ENCODE measurements at regions not wholly inside any gene's neighbourhood (a gene's known extent, or its start where the extent isn't known, plus 50 kb on each side); places are given as distances from the start of the nearest gene placed in this dataset.
"Not testable (repeated sequence)": the region's sequence is repeated elsewhere in the genome, so short reads cannot be mapped to it uniquely, and the experiment has no call there.

DNA sequence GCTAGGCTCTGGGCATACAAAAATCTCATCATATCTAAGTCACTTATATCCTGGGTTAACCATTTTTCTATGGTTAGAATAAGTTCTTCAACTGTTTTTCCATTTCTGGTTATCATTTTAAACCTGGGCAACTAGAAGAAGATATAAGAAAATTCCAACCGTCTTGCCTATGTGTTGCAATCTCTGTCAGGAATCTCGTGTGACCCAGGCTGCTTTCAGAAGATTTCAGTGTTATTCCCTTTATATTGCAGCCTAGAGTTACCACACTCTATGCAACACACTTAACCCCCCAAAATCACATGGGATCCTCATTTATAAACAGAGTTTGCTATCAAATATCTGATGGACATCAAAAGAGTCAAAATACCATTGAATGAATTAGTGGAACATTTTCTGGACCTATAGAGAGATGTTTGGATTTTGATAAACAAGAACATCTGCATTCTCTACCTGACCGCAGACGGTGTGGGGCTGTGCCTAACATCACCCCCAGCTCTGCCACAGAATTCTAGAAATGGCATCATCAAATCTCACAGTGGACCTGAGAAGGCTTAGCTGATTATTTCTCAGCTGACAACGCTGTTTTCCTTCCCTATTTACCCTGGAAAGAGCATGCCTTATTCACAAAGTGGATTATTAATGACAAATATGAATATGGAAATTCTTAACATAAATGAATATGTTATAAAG, 515.7 kb downstream of the NTRK3 start:
- CTCF ChIA-PET, result no interaction called here
- no TSS peak for BruUV-seq (replicated peaks)
- H3K27ac ChIP-seq (ENCODE audit: low read depth, low read length, poor library complexity, severe bottlenecking), result no peak overlapping the region

DNA sequence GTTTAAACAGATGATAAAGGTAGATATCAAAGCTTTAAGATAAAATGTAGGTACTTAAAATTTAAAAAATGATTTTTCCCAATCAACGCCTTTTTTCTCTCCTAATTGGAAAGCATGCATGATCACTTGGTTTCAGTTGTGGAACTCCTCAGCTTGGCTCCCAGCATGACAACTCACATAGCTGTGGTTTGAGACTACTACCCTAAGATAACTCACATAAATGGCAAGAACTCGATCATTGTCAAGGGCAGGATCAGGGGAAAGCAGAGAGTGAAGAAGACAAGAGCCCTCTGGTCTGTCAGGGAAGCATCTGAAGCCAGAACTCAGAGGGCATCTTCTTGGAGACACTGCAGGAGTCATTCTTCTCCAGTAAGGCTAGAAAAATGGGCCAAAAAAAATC, 516.7 kb downstream of the NTRK3 start:
- Histone ChIP-seq H3K27ac (ENCODE audit: low read depth, low read length, poor library complexity, severe bottlenecking) (no peak overlapping the region), H3K36me3 (ENCODE audit: insufficient read depth, low read length, poor library complexity, severe bottlenecking) (no peaks in the 10 kb centered on the region), H3K4me3 (ENCODE audit: low read depth, low read length, poor library complexity, severe bottlenecking) (no peak overlapping the region), H3K4me1 (ENCODE audit: insufficient read depth, low read length, poor library complexity, severe bottlenecking) (no peaks in the 10 kb centered on the region), H3K9me3 (ENCODE audit: low read depth, low read length, poor library complexity, severe bottlenecking) (no peaks in the 10 kb centered on the region), H3K27me3 (replicated peaks; ENCODE audit: insufficient read depth, low read depth, low read length, poor library complexity) (no peaks in the 10 kb centered on the region)
- POLR2A ChIA-PET (ENCODE audit: low non-redundant PET), result no interaction called here
- CTCF ChIA-PET, result no interaction called here
- no TSS peak for BruUV-seq (replicated peaks)
- intact Hi-C loops (cut with micrococcal nuclease; ENCODE audit: unreplicated experiment), result no loop called here
- no peak for DNase-seq (ENCODE audit: low spot score)
- TF ChIP-seq EZH2 (IDR thresholded peaks at IDR 0.05; ENCODE audit: borderline replicate concordance, low read depth, low read length, poor library complexity, severe bottlenecking), result no peak

More for the DNA sequence above, 515.7 kb downstream of the NTRK3 start:
- intact Hi-C loops (cut with micrococcal nuclease; ENCODE audit: unreplicated experiment), result no loop called here
- TF ChIP-seq, protein P1, sequence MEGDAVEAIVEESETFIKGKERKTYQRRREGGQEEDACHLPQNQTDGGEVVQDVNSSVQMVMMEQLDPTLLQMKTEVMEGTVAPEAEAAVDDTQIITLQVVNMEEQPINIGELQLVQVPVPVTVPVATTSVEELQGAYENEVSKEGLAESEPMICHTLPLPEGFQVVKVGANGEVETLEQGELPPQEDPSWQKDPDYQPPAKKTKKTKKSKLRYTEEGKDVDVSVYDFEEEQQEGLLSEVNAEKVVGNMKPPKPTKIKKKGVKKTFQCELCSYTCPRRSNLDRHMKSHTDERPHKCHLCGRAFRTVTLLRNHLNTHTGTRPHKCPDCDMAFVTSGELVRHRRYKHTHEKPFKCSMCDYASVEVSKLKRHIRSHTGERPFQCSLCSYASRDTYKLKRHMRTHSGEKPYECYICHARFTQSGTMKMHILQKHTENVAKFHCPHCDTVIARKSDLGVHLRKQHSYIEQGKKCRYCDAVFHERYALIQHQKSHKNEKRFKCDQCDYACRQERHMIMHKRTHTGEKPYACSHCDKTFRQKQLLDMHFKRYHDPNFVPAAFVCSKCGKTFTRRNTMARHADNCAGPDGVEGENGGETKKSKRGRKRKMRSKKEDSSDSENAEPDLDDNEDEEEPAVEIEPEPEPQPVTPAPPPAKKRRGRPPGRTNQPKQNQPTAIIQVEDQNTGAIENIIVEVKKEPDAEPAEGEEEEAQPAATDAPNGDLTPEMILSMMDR (conservative IDR thresholded peaks at IDR 0.05; ENCODE audit: low read depth, low read length), result no peak
- no peak for TF ChIP-seq EZH2 (IDR thresholded peaks at IDR 0.05; ENCODE audit: borderline replicate concordance, low read depth, low read length, poor library complexity, severe bottlenecking)
- H3K27me3 ChIP-seq (replicated peaks; ENCODE audit: insufficient read depth, low read depth, low read length, poor library complexity), result no peaks in the 10 kb centered on the region
- no peaks in the 10 kb centered on the region for H3K36me3 ChIP-seq (ENCODE audit: insufficient read depth, low read length, poor library complexity, severe bottlenecking)
- DNase-seq (ENCODE audit: low spot score), result no peak
- no peak overlapping the region for H3K4me3 ChIP-seq (ENCODE audit: low read depth, low read length, poor library complexity, severe bottlenecking)
- no peaks in the 10 kb centered on the region for H3K9me3 ChIP-seq (ENCODE audit: low read depth, low read length, poor library complexity, severe bottlenecking)
- no peaks in the 10 kb centered on the region for H3K4me1 ChIP-seq (ENCODE audit: insufficient read depth, low read length, poor library complexity, severe bottlenecking)
- POLR2A ChIA-PET (ENCODE audit: low non-redundant PET), result no interaction called here

DNA sequence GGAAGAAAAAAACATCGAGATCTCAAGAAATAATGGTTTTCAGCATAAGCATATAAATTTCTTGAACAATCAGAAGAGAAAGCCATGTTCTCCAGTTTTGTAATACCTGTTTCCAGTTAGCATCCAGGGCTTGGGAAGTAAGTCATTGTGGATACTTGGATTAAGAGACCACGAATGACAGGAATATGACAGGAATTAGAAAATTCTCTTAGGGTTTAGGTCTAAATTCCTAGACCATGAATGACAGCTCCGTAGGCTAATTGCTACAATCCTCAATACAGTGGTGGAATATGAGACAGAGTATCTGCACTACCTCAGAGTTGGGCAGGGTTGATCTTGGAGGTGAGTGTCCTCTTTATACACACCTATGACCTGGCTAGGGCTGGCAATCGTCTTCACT, 517.5 kb downstream of the NTRK3 start:
- ChIA-PET POLR2A (ENCODE audit: low non-redundant PET) (no interaction called here), CTCF (no interaction called here)
- intact Hi-C loops (cut with micrococcal nuclease; ENCODE audit: unreplicated experiment), result no loop called here
- H3K4me1 ChIP-seq (ENCODE audit: insufficient read depth, low read length, poor library complexity, severe bottlenecking), result no peaks in the 10 kb centered on the region
- H3K9me3 ChIP-seq (ENCODE audit: low read depth, low read length, poor library complexity, severe bottlenecking), result no peaks in the 10 kb centered on the region
- H3K4me3 ChIP-seq (ENCODE audit: low read depth, low read length, poor library complexity, severe bottlenecking), result no peak overlapping the region
- BruUV-seq (replicated peaks), result no TSS peak
- H3K27ac ChIP-seq (ENCODE audit: low read depth, low read length, poor library complexity, severe bottlenecking), result no peak overlapping the region
- DNase-seq (ENCODE audit: low spot score), result no peak
- TF ChIP-seq, protein P1 (conservative IDR thresholded peaks at IDR 0.05; ENCODE audit: low read depth, low read length), result no peak
- no peak for TF ChIP-seq EZH2 (IDR thresholded peaks at IDR 0.05; ENCODE audit: borderline replicate concordance, low read depth, low read length, poor library complexity, severe bottlenecking)
- no peaks in the 10 kb centered on the region for H3K27me3 ChIP-seq (replicated peaks; ENCODE audit: insufficient read depth, low read depth, low read length, poor library complexity)
- H3K36me3 ChIP-seq (ENCODE audit: insufficient read depth, low read length, poor library complexity, severe bottlenecking), result no peaks in the 10 kb centered on the region

DNA sequence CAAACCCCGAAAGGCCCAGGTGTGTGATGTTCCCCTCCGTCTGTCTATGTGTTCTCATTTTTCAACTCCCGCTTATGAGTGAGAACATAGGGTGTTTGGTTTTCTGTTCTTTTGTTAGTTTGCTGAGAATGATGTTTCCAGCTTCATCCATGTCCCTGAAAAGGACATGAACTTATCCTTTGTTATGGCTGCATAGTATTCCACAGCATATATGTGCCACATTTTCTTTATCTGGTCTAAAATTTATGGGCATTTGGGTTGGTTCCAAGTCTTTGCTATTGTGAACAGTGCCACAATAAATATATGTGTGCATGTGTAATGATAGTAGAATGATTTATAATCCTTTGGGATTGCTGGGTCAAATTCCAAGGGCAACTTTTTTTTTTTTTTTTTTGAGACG, 519.1 kb downstream of the NTRK3 start:
- intact Hi-C loops (cut with micrococcal nuclease; ENCODE audit: unreplicated experiment); H3K36me3 ChIP-seq (ENCODE audit: insufficient read depth, low read length, poor library complexity, severe bottlenecking); H3K27me3 ChIP-seq (replicated peaks; ENCODE audit: insufficient read depth, low read depth, low read length, poor library complexity); H3K4me1 ChIP-seq (ENCODE audit: insufficient read depth, low read length, poor library complexity, severe bottlenecking); DNase-seq (ENCODE audit: low spot score); POLR2A ChIA-PET (ENCODE audit: low non-redundant PET); H3K9me3 ChIP-seq (ENCODE audit: low read depth, low read length, poor library complexity, severe bottlenecking); CTCF ChIA-PET; BruUV-seq (replicated peaks); H3K27ac ChIP-seq (ENCODE audit: low read depth, low read length, poor library complexity, severe bottlenecking); H3K4me3 ChIP-seq (ENCODE audit: low read depth, low read length, poor library complexity, severe bottlenecking): not testable (repeated sequence)

Data from A673 (cell line).